HG02763 (cell line): ENCODE measurements at regions not wholly inside any gene's neighbourhood (a gene's known extent, or its start where the extent isn't known, plus 50 kb on each side); places are given as distances from the start of the nearest gene placed in this dataset.

Experiments
- ATAC-seq: cut with Tn5 transposase; IDR thresholded peaks from one replicate; pipeline ENCODE4 v1.9.1; 2021; ENCODE audit warnings: mild to moderate bottlenecking, moderate library complexity; ENCODE audit not compliant: unreplicated experiment

- no peak for ATAC-seq
Observed at GRCh38 chr1:239023732-239024360, 362.5 kb upstream of the CHRM3 start.

DNA sequence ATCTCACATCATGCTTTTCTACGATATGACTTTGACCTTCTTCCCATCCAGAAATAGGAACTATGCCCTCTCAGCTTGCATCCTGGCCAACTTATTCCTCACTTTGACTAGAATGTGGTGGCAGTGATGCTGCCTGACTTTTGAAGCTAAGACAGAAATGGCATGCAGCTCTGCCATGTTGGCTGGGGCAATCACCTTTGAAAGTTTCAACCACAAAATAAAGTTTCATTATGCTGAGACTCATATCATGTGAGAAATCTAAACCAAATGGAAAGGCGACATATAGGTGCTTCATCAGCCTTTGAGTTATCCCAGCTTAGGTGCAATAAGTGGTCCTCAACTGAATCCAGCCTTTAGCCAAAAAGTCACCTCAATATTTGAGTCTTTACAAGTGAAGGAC lies 370.0 kb upstream of the CHRM3 start:
- ATAC-seq, result no peak

- no peak for ATAC-seq
Observed at GRCh38 chr1:239011382-239011781, 375.0 kb upstream of the CHRM3 start.

- ATAC-seq, result no peak
Observed at GRCh38 chr1:239008568-239008967, 377.8 kb upstream of the CHRM3 start.

GRCh38 chr1:239006276-239006675 lies 380.1 kb upstream of the CHRM3 start:
- no peak for ATAC-seq

- no peak for ATAC-seq
Observed at GRCh38 chr1:238999944-239000343, 386.4 kb upstream of the CHRM3 start.

- ATAC-seq, result no peak
Observed at GRCh38 chr1:238998577-238998976, 387.8 kb upstream of the CHRM3 start.

DNA sequence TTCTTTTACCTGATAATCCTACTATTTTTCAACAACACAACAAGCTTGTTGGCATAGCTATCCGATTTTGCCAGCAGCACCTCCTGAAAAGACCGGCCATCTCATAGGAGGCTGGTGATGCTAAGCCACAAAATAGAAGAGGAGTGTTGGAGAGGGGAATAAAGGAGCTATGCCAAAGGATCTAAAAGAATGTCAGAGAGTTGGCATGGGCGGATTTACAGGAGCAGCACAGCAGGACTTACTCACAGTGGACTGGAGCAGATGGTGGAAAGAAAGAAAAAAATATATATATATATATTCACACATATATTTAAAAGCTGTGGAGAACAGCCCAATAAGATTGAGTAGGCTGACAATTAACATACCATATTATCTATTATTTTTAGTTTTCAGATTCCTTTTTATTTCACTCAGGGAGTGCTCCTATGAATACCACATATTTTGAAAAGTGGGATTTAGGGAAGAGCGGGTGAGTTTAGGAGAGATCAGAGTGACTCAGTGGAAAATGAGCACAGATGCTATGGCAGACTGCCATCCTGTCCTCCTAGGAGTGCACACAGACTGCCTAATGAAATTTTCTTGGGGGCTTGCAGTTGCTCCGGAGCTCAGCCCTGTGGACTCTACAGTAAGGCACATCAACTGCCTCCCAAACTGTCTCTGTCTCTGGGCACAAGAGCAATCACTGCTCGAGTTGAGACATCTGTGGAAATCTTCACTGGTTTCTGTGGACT lies 394.4 kb upstream of the CHRM3 start:
- ATAC-seq, result no peak

- no peak for ATAC-seq
Observed at GRCh38 chr1:238985312-238985711, 401.1 kb upstream of the CHRM3 start.

- ATAC-seq, result no peak
Observed at GRCh38 chr1:238982736-238983135, 403.6 kb upstream of the CHRM3 start.

DNA sequence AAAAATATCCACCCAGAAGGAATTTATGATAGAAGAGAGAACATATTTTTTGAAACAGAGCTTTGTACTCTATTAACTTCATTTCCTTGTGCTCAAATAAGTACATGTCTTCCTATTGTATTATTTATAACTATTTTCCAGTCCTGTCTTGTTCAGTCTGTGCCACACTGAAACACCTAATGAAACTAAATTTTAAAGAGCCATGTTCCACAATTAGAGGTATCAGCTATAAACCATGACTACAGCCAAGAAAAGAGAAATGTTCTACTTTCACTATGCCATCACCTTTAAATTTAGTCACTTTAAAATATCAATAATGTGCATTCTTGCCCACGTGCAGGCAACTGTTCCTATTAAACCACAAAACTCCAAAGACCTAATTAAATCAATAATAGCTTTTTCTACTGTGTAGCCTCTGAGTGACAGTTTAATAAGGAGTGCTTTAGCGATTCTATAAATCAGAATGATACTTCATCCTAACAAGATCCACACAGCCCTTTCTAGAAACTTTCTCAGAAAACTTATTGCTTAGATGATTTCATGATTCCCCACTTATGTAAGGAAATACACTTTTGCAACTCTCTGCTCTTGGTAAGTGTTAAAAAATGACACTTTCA lies 404.9 kb upstream of the CHRM3 start:
- ATAC-seq, result no peak

- no peak for ATAC-seq
Observed at GRCh38 chr1:238980053-238980452, 406.3 kb upstream of the CHRM3 start.

GRCh38 chr1:238964631-238965030 lies 421.7 kb upstream of the CHRM3 start:
- no peak for ATAC-seq

GRCh38 chr1:238962941-238963340 lies 423.4 kb upstream of the CHRM3 start:
- no peak for ATAC-seq

- ATAC-seq, result no peak
Observed at GRCh38 chr1:238961790-238962189, 424.6 kb upstream of the CHRM3 start.

DNA sequence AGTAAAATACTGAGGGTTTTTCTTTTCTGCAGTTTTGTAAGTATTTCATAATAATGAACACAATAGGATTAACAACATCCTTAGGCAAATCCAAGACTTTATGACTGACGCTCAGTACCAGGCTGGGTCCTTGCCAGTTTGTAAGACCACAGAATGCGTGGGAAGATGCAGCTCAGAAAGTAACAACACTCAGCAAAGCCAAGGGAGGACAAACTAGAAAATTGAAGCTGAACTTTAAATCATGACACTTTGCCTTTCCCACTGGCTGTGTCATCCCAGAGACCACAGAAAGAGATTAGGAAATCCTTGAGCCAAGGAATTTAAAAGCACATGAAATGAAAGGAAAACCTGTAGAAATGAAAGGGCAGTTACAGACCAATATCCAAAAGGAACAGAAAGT lies 426.3 kb upstream of the CHRM3 start:
- ATAC-seq, result no peak

DNA sequence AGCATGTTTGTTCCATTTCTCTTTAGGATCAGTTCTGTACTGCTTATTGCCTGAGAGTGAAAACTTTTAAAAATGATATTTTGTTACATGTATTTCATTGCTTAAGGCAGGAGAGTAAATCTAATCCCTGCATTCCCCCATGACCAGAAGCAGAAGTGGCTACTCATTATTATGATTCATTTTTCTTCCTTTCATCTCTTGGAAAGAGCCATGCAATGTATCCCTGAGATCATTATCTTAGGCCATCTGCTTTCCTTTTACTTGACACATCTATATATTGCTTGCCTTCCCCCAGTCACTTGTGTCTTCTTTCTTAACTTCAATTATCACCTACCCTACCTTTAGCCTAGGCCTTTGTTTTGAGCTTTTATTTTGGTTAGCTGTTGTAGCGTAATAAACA lies 430.4 kb upstream of the CHRM3 start:
- ATAC-seq, result no peak

- no peak for ATAC-seq
Observed at GRCh38 chr1:238954865-238955264, 431.5 kb upstream of the CHRM3 start.

DNA sequence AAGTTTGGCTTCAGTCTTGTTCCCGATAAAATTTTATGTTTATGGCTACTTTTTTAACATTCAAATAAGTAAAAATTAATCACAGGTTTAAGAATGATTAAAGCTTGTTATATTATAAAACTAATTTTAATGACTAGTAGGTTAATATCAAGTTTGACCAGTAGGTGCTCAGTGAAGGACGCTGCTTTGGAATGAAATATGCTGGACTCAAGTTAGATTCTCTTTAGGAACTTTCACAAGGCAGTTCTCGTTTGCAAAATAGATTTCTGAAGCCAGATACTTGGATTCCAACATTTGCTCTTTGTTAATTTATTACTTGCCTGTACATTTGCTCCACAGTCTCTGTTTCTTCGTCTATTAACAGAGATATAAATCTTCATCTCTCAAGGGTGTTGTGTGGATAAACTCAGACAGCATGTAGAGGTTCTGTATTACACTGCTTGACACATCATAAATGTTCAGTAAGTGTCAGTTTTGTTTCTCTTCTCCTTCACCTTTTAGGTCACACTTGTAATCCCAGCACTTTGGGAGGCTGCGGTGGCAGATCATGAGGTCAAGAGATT lies 432.8 kb upstream of the CHRM3 start:
- no peak for ATAC-seq

DNA sequence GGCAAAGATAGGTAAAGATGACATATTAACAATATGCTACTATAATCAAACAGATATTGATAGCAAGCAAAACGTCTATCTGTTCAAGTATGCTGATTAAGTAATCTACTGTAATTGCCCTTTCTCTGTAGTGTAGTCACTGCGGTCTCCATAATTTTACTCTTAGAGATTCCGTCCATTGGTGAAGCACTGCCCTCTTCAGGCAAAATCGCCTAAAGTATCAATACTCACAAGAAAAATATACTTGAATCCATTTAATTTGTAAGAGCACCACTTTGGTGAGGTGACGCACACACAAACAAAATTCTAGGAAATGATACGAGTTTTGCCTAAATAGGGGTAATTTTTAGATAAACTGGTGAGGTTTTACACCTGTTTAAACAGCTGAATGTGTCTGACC lies 434.6 kb upstream of the CHRM3 start:
- no peak for ATAC-seq

DNA sequence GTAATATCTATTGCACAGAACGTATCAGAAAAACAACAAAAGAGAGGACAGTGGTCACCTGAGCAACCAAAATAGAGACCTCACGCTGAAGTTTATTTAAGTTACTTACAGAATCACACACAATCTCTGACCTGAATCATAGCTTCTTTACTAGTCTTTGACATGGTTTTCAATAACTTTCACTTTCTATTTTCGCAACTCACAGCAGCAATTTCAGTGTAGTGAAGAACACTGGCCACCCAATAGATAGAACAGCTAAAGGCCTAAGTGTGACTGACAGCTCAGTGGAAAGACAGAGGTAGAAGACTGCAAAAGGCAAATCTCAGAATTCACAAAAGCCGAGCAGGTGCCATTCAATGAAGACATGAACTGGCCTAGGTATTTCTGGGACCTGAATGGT lies 435.6 kb upstream of the CHRM3 start:
- no peak for ATAC-seq

- no peak for ATAC-seq
Observed at GRCh38 chr1:238950017-238950416, 436.4 kb upstream of the CHRM3 start.
